GM21381 (cell line): ENCODE measurements at regions not wholly inside any gene's neighbourhood (a gene's known extent, or its start where the extent isn't known, plus 50 kb on each side); places are given as distances from the start of the nearest gene placed in this dataset.
"Not testable (repeated sequence)": the region's sequence is repeated elsewhere in the genome, so short reads cannot be mapped to it uniquely, and the experiment has no call there.

Experiments
- ATAC-seq: cut with Tn5 transposase; IDR thresholded peaks from one replicate; pipeline ENCODE4 v1.9.1; 2021; ENCODE audit warnings: mild to moderate bottlenecking, moderate library complexity; ENCODE audit not compliant: unreplicated experiment

GRCh38 chr3:170711786-170712185, 125.9 kb upstream of the SLC7A14 start:
- ATAC-seq = no peak

GRCh38 chr3:170709046-170709445, 123.2 kb upstream of the SLC7A14 start:
- no peak for ATAC-seq

GRCh38 chr3:170707899-170708298, 122.0 kb upstream of the SLC7A14 start:
- ATAC-seq = no peak

- ATAC-seq = no peak
These were observed 119.3 kb upstream of the SLC7A14 start for GRCh38 chr3:170705131-170705530.

GRCh38 chr3:170703121-170703588, 117.3 kb upstream of the SLC7A14 start:
- no peak for ATAC-seq

GRCh38 chr3:170701696-170702678, 116.1 kb upstream of the SLC7A14 start:
- no peak for ATAC-seq

GRCh38 chr3:170700054-170700404, 114.2 kb upstream of the SLC7A14 start:
- ATAC-seq = no peak

- no peak for ATAC-seq
These were observed 113.5 kb upstream of the SLC7A14 start for GRCh38 chr3:170699158-170700053.

GRCh38 chr3:170697908-170698307, 112.0 kb upstream of the SLC7A14 start:
- no peak for ATAC-seq

- no peak for ATAC-seq
These were observed 111.3 kb upstream of the SLC7A14 start for GRCh38 chr3:170697131-170697530.

- no peak for ATAC-seq
These were observed 109.7 kb upstream of the SLC7A14 start for GRCh38 chr3:170695486-170696064.

GRCh38 chr3:170692720-170693119, 106.8 kb upstream of the SLC7A14 start:
- ATAC-seq = no peak

- no peak for ATAC-seq
These were observed 104.7 kb upstream of the SLC7A14 start for GRCh38 chr3:170690661-170690981.

- ATAC-seq = no peak
These were observed 104.2 kb upstream of the SLC7A14 start for GRCh38 chr3:170689893-170690660.

- no peak for ATAC-seq
These were observed 103.5 kb upstream of the SLC7A14 start for GRCh38 chr3:170689296-170689829.

GRCh38 chr3:170688222-170688621, 102.3 kb upstream of the SLC7A14 start:
- ATAC-seq = not testable (repeated sequence)

- ATAC-seq = no peak
These were observed 94.7 kb upstream of the SLC7A14 start for GRCh38 chr3:170680593-170680992.

- ATAC-seq = no peak
These were observed 93.3 kb upstream of the SLC7A14 start for GRCh38 chr3:170679190-170679589.

- ATAC-seq = no peak
These were observed 84.6 kb upstream of the SLC7A14 start for GRCh38 chr3:170670504-170670903.

- ATAC-seq = not testable (repeated sequence)
These were observed 77.1 kb upstream of the SLC7A14 start for GRCh38 chr3:170662986-170663385.
